ENCODE measurements at regions not wholly inside any gene's neighbourhood (a gene's known extent, or its start where the extent isn't known, plus 50 kb on each side); places are given as distances from the start of the nearest gene placed in this dataset.

DNA sequence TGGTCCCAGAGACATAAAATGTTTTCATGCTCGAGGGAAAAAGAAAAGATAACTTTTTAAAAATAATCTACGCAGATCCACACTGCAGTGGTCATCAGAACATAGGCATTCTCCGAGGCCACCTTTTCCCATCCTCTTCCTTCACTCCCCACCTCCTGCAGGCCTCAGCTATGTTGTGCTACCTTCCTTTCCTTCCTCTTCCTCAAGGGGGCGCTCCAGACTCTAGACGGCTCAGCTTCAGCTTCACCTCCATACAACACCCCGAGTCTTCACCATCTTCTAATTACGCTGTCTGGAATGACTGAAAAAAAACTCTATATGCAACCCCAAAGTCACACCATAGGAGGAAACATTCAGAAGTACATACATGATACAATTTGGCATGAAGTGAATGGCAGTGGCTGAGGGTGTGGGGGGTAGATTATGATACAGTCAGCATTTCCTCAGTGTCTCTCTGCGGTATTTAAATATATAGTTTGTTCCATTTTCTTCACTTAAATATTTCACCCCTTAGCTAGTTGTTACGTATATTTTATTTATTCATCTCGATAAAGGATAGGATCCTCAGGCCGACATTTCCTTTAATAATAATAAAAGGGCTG, 583.6 kb downstream of the IRS1 start:
- DNase-seq (peak; percentile 27), ATAC-seq (peak; percentile 75)
- intact Hi-C loops (cut with micrococcal nuclease), result loop anchor here (5.0 kb wide), 1 partner anchor 324 kb away; no protein-coding TSS in a partner anchor

DNA sequence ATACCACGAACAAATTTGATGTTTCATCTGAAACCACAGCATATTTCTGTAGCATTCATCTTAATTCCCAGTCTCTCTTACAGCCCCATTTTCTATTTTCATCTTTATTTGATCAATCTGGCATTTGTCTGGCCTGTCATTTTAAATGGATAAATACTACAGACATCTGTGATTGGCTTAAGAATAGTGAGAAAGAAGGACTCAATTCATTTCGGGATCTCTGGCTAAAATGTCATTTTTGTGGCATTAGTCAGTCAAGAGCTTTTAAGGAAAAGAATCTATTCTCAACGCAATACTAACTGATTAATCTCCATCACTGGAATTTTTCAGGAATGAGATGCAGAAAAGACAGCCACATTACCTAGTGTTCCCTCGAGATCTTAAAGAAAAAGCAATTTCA, 585.9 kb downstream of the IRS1 start:
- no peak for DNase-seq

DNA sequence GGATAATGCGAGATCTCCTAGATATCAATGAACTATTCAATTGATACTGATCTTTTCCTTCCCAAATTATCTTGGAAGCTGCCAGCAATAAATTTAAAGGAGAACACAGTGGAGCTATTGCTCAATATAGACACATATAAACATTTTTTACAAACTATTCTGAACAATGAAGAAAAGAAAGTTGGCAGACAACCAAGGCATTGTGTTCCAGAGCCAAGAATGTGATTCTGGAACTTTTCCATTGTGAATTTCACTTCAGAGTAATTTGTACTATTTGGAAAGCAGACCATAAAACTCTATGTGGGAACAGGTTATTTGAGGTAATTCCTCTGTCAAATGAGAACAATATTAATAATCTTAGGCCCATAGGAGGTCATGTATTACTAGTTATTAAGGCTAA, 588.2 kb downstream of the IRS1 start:
- ATAC-seq (peak; percentile 34), DNase-seq (no peak)
- intact Hi-C loops (cut with micrococcal nuclease), result loop anchor here (5.0 kb wide), 1 partner anchor 591 kb away; no protein-coding TSS in a partner anchor

More for the DNA sequence above, 585.9 kb downstream of the IRS1 start:
- no peak for ATAC-seq
- intact Hi-C loops (cut with micrococcal nuclease), result loop anchor here (5.0 kb wide), 1 partner anchor 589 kb away; no protein-coding TSS in a partner anchor

DNA sequence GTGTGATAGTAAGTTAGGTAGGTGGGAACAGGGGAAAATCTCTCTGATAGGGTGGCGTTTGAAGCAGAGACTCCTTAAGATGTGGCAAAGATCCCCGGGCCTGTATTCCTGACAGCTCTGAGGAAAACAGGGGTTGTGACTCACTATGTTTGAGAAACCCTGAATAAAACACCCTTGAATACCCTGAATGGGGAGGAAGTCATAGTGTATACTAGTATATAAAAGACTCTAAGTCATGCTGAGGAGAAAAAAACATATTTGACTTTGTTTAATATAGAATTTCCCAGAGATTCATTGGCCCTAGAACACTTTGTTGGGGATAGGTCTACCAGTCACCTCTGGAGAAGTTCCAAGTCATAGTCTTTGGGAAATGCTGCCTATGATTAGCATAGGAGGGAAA, 590.9 kb downstream of the IRS1 start:
- intact Hi-C loops (cut with micrococcal nuclease), result no loop called here

DNA sequence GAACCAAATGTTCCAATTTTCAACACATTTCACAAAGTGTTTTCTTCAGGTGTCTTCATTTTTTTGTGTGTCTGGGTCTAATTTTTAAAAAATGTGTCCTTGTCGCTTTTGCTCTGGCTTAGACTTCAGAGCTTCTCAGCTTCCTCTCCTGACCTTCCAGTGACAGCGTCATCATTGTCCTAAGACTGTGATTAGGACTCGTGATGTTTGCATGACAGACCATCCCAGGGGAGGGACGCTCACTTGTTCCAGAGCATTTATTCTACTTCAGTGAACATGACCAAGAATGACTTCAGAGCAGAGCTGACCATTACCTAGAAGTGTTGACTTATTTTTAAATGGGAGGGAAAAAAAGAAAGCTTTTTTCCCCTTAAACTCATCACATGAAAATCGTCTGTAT, 591.9 kb downstream of the IRS1 start:
- DNase-seq (no peak), ATAC-seq (no peak)
- intact Hi-C loops (cut with micrococcal nuclease), result no loop called here

More for the DNA sequence above, 590.9 kb downstream of the IRS1 start:
- ATAC-seq (no peak), DNase-seq (no peak)

DNA sequence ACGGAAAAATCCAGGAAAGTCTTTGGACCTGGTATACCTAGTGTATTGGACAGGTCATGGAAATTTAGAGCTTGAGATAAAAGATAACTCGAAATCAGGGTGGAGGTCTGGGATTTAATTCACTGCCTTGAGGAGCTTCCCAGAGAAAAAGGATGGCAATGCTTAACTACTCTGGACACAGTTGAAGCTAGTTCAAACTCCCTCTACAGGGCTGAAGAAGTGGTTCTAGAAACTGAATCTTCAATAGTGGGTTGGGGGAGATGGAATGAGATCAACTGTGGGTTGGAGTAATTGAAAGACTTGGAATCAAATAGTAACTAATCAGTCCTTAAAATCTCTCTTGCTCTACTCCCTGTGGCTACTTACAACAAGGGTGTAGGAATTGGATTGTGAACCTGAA, 600.1 kb downstream of the IRS1 start:
- no peak for DNase-seq
- intact Hi-C loops (cut with micrococcal nuclease), result no loop called here
- no peak for ATAC-seq

DNA sequence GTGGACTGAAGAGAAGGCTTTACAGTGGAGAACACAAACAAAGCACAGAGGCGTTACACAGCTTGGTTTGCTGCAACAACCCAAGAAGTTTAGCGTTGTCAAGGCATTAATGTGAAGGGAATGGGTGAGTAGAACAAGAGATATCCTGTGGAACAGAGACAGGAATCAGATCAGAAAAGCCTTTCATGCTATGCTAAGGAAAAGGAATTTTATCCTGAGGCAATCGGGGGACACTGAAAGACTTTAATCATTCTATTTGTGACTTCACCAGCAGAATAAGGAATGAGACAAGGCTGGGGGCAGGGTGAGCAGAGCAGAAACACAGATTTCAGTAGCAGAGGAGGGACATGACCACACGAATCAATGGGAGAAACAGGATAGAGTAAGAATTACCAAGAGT, 600.7 kb downstream of the IRS1 start:
- intact Hi-C loops (cut with micrococcal nuclease), result no loop called here
- no peak for ATAC-seq
- no peak for DNase-seq

DNA sequence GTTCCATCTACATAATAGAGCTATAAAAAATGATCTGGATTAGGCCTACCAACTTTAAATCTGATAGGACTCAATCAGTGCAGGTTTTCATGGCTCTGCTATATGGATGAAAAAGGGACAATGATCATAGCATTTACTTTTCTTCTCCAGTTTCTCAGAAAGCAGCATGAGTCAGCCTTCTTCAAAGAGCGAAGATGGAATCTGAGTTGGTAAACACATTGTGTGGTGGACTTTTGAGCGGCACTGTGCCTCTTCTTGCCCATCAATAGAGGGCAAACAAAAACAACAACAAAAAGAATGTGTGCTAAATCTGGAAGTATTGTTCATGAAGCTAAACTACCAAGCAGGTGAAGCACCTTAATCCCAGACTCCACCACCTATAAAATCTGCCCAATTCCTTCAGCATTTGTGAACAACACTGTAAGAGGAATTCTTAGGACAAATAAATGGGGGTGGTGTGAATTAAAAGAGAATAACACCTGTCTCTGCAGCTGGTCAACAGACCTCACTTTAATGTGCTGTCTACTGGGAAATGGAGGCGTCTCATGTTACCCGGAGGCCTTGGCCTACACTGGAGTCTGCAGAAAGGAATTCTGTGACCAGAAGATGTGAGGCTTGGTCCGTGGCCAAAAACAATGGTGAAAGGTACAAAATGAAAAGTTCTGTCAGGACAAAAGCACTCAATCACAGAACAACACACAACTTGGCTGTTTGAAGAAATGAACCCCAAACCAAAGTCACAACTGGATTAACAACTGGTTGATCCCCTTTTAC, 609.0 kb downstream of the IRS1 start:
- DNase-seq (no peak), ATAC-seq (no peak)
- intact Hi-C loops (cut with micrococcal nuclease), result no loop called here

DNA sequence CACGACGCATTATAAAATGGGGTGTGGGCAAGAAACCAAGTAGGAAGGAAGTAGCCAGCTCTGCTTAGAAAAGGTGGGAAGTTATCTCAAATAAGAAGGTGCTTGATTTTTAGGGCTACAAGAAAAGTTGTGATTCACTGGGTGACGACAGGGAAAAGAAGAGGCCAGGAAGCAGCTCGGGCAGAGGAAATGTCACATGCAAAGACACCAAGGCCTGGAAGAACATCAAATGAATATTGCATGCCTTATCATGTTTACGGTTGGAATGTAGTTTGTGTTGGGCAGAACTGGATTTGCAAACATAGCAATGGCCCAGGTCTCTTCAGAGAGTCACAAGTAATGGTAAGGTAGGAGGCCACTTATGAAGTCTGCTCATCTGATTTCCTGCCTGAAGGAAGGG, 610.6 kb downstream of the IRS1 start:
- DNase-seq (no peak), ATAC-seq (no peak)
- intact Hi-C loops (cut with micrococcal nuclease), result no loop called here

DNA sequence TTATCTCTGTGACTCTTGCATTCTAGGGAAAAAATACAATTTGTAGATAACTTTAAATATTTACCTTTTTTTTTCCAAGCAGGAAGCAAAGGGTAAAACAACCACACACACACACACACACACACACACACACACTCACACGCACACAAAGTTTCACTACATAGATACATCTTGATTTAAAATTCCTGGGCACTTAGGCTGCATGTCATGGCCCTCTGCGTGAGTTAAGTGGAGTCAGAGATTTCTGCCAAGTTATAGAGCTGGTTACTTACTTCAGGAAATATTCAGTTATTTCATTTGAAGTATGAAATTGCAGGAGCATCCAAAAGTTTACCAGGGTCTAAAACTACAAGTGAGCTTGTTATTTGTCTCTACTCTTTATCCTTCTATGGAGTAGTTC, 612.0 kb downstream of the IRS1 start:
- intact Hi-C loops (cut with micrococcal nuclease), result no loop called here
- no peak for DNase-seq
- ATAC-seq, result no peak

DNA sequence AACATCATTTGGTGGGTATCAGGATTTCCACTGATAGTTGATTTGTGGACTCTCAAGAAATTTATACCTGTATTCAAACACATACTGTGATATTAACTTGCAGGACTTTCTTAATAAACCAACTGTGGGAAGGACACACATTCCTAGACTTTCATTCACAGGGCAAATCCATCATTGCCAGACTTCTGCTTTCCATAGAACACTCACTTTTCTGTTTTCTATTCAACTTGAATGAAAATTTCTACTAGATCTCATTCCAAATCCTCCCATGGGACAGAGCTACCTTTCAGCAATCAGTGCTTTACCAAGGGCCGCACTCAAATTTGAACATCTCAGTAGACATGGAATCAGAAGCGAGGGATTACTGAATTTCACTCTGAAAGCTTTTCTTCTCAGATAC, 612.5 kb downstream of the IRS1 start:
- DNase-seq (no peak), ATAC-seq (no peak)
- intact Hi-C loops (cut with micrococcal nuclease), result no loop called here

DNA sequence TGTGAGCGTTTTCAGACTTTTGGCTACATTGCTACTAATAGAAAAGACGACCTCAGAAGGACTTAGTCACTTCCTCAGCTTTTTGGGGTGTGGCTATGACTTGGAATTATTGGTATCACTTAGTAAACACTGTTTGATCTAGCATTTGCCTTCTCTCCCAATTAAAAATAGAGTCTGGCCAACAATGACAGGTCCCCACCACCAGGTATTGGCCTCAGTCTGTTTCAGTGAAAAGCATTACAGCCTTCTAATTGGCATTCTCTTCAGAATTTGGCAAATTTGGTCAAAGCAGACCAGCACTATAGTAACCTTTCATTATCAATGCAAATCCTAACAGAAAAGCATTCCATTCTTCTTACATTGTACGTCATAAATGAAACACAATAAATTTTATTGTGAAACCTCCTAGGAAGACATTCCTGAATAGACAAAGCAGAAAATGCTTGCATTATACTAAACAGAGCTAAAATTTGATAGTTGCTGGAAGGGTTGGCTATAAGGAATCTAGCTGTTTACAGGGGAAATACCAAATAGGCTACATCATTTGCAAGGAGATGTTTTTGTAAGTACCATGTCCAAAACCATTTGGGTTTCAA, 613.9 kb downstream of the IRS1 start:
- ATAC-seq (peak; percentile 69), DNase-seq (no peak)
- intact Hi-C loops (cut with micrococcal nuclease), result no loop called here

DNA sequence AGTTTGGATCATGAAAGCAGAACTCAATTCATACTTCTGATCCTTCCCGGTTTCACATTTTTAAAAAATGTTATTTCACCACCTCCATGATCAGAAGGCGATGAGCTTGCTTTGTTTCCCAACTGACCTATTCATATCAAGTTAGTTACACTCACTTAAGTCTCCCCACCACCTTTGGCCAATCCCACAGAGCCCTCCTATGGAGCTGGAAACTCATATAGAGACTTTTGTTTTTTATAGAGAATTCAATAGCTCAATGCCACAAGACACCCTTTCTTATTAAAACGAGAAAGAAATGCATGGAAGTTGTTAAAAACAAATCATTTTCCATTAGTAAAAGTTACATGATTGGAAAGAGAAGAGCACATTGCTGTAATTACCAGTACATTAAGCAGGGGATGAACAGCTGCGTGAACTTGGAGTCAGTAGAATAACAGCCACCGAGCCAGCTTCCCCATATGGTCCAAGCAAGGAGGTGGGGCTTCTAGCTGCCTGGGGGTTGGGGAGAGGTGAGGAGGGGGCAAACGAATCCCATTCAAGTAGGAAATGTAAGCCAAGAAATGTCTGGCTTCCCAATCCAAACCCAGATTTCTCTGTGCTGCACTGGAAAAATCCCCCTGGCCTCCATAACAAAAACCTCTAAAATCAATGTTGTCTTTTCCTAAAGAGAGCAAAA, 614.5 kb downstream of the IRS1 start:
- peak; percentile 79 for ATAC-seq
- intact Hi-C loops (cut with micrococcal nuclease), result no loop called here
- no peak for DNase-seq

DNA sequence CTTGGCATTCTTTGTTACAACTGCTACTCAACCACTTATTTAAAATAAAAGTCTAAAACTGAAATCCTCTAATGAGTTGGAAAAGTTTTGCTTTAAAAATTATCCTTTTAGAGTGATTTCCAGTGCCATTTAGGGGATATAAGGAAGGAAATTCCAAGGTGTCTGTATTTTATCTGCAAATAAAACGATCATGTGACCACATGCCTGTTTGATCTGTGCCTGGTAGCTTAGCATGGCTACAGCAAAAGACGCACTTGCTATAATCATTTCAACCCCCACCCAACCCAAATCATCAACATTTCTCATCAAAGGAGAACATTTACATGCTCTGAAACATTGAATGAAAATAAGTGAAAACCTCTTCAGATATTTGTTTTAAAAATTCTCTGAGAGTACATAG, 615.1 kb downstream of the IRS1 start:
- ATAC-seq (no peak), DNase-seq (no peak)
- intact Hi-C loops (cut with micrococcal nuclease), result no loop called here

DNA sequence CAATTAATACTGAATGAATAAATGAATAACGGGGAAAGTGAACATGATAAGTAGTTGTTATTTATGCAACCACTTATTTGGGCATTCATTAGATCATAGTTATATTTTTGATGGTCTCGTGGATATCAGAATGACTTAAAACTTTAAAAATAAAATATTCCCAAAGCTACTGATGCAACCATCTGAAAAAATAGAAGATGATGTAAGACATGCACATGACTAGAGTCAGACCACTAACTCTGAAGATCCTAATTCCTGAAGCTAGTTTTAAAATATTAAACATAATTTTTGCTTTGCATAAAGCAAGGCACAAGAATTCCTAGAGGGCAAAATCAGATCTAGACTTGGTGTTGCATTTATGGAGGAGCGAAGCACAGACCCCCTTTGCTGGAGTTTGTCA, 616.1 kb downstream of the IRS1 start:
- no peak for ATAC-seq
- DNase-seq, result no peak
- intact Hi-C loops (cut with micrococcal nuclease), result no loop called here

DNA sequence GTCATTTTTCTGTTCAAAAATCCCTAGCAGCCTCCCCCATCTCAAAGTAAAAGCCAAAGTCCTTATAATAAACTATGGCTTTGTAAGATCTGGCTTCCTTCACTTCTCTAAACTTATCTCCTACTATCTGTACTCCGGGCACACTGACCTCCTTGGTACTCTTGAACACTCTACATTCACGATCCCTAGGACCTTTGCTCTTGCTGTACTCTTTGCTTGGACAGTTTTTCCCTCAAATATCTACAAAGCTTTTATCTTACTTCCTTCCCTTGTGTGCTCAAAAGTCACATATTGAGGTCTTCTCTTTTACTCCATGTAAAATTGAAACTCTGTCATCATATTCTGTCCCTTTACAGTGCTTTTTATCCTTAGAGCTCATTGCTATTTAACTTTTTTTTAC, 616.6 kb downstream of the IRS1 start:
- ATAC-seq (no peak), DNase-seq (no peak)
- intact Hi-C loops (cut with micrococcal nuclease), result no loop called here

DNA sequence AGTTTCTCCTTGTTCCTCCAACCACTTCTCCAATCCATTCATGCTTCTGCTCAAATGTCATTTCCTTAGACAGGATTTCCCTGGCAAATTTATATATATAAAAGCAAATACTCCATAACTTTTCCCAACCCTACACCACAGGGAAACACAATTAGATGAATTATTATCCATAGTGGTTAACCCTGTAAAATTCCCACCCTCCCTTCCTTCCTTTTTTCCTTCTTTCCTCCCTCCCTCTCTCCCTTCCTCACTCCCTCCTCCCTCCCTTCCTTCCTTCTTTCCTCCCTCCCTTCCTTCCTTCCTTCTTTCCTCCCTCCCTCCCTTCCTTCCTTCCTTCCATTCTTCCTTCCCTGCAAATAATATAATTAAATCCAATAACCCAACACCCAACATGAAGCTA, 617.7 kb downstream of the IRS1 start:
- intact Hi-C loops (cut with micrococcal nuclease), result no loop called here
- DNase-seq (no peak), ATAC-seq (no peak)

DNA sequence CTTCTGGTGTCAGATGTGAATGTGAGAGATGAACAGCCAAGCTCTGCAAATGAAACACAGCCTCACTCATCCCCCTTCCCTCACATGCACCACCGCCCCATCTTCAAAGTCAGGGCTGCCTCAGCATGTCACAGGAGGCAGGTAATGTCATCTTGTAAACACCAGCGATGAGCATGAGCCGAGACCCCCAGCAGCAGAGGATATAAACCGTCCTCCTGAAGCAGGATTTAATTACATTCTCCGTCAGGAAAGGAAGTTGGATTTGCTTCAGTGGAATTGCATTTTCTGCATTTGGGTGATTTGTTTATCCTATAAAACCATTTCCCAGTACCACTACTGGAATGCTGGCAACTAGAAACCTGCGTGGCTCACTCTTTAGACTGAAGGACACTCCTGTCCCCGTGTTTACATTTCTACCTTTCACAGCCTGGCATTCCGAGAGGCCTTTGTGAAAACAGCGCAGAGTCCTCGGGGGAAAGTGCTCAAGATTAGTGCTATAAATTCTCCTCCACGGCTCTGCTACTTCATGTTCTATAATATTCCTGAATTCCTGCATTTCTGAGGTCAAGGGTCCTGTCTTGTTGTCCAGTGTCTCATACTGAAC, 619.2 kb downstream of the IRS1 start:
- DNase-seq, result no peak
- ATAC-seq, result no peak
- intact Hi-C loops (cut with micrococcal nuclease), result no loop called here

DNA sequence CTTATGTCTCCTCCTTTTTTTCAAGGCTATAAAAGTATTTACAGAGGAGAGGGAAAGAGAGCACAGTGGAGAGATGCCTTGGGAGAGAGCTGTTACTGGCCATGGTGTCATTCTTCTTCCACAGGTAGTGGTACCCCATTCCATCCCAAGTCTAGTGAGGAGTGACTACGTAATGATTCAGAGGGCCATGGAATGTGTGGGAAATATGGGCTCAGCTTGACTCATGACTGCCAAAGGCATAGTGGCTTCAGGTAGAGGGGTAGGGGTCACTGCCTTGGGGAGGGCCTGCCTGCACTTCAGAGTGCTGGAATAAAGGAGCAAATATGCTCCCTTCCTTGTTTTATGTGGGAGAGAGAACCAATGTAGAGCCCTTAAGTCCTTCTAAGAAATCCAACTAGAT, 620.6 kb downstream of the IRS1 start:
- DNase-seq (no peak), ATAC-seq (no peak)
- intact Hi-C loops (cut with micrococcal nuclease), result no loop called here
